Adrenal gland (tissue), 5 donors: ENCODE measurements at regions not wholly inside any gene's neighbourhood (a gene's known extent, or its start where the extent isn't known, plus 50 kb on each side); places are given as distances from the start of the nearest gene placed in this dataset.

Source experiments
- CTCF ChIP-seq, 6 experiments: fragments of 450-650 bp in 4 of 6; fragments of 200-600 bp in 2 of 6; sonication (generic) in 1 of 6; IDR thresholded peaks; 1 replicate in 5 of 6; 2 replicates in 1 of 6; pipeline versions ENCODE4 v1.5.1 to v1.8.0; 2016 to 2021; ENCODE audit warnings: antibody characterized with exemption in 6 of 6, mild to moderate bottlenecking in 2 of 6, moderate library complexity in 1 of 6
- POLR2A ChIP-seq, 2 donors: fragments of 450-650 bp; IDR thresholded peaks; one replicate each; pipeline ENCODE4 v1.6.1; 2017; ENCODE audit warnings: antibody characterized with exemption in 2 of 2, mild to moderate bottlenecking in 2 of 2, moderate library complexity in 1 of 2
- donor health status: DM: no; HTN: no; CAD: no.

GRCh38 chr4:86481440-86481839 lies 112.7 kb upstream of the PTPN13 start:
- TF ChIP-seq CTCF (IDR thresholded peaks at IDR 0.05) = no peak
- no peak for TF ChIP-seq POLR2A (IDR thresholded peaks at IDR 0.05)
